HL-60 (cell line): ENCODE measurements at regions not wholly inside any gene's neighbourhood (a gene's known extent, or its start where the extent isn't known, plus 50 kb on each side); places are given as distances from the start of the nearest gene placed in this dataset.

Experiments
- DNase-seq, 2 experiments: peaks; one replicate each; pipeline ENCODE4 v3.0.0-alpha.2; 2010 to 2020; ENCODE audit warnings: low read depth in 1 of 2, low spot score in 1 of 2
- H3K27ac ChIP-seq: fragments of 250-450 bp; sonication (Bioruptor Pico); replicated peaks from 2 replicates; pipeline ENCODE4 v1.5.1; 2020; ENCODE audit warnings: mild to moderate bottlenecking, moderate library complexity
- H3K27me3 ChIP-seq: fragments of 250-450 bp; sonication (Bioruptor Pico); 2 replicates; pipeline ENCODE4 v1.5.1; 2021; ENCODE audit warnings: mild to moderate bottlenecking, moderate library complexity; ENCODE audit not compliant: insufficient read depth, poor library complexity, severe bottlenecking
- H3K4me3 ChIP-seq: replicated peaks from 2 replicates; pipeline ENCODE4 v1.5.1; 2011; ENCODE audit warnings: mild to moderate bottlenecking, control low read depth, low read length; ENCODE audit not compliant: insufficient read depth
- CTCF ChIP-seq: IDR thresholded peaks from one replicate; pipeline ENCODE4 v1.5.1; 2011; ENCODE audit warnings: low read length, control low read depth, inconsistent platforms; ENCODE audit not compliant: insufficient read depth
- GABPA ChIP-seq: IDR thresholded peaks from 2 replicates; pipeline ENCODE4 v1.6.1; 2012; ENCODE audit warnings: low read depth
- POLR2AphosphoS5 ChIP-seq: IDR thresholded peaks from 2 replicates; pipeline ENCODE4 v1.6.1; 2012; ENCODE audit warnings: low read depth
- REST ChIP-seq: IDR thresholded peaks from 2 replicates; pipeline ENCODE4 v1.6.1; 2012; ENCODE audit warnings: low read depth; ENCODE audit not compliant: insufficient replicate concordance
- SPI1 ChIP-seq: IDR thresholded peaks from 2 replicates; pipeline ENCODE4 v1.6.1; 2012; ENCODE audit warnings: low read depth, mild to moderate bottlenecking, borderline replicate concordance

GRCh38 chr21:32135401-32136363, 143.2 kb downstream of the MIS18A start:
- Histone ChIP-seq H3K27ac (no peak overlapping the region), H3K27me3 (no peaks in the 10 kb centered on the region), H3K4me3 (no peak overlapping the region)
- no peak for DNase-seq
- TF ChIP-seq POLR2AphosphoS5 = no peak
- no peak for TF ChIP-seq CTCF
- no peak for TF ChIP-seq GABPA
- no peak for TF ChIP-seq REST
- TF ChIP-seq SPI1 = no peak

GRCh38 chr21:32134441-32135130, 144.3 kb downstream of the MIS18A start:
- DNase-seq = no peak
- Histone ChIP-seq H3K27me3 (no peaks in the 10 kb centered on the region), H3K4me3 (no peak overlapping the region), H3K27ac (no peak overlapping the region)
- TF ChIP-seq CTCF (no peak), REST (no peak), GABPA (no peak), SPI1 (no peak), POLR2AphosphoS5 (no peak)

- H3K4me3 ChIP-seq = no peak overlapping the region
- no peak for DNase-seq
- no peak overlapping the region for H3K27ac ChIP-seq
- no peaks in the 10 kb centered on the region for H3K27me3 ChIP-seq
- TF ChIP-seq REST = no peak
- no peak for TF ChIP-seq SPI1
- TF ChIP-seq POLR2AphosphoS5 = no peak
Observed at GRCh38 chr21:32132881-32133280, 146.0 kb downstream of the MIS18A start.
